Transverse colon (tissue), 4 donors: ENCODE measurements at regions not wholly inside any gene's neighbourhood (a gene's known extent, or its start where the extent isn't known, plus 50 kb on each side); places are given as distances from the start of the nearest gene placed in this dataset.

ENCODE experiments used
- DNase-seq: peaks from one replicate; pipeline ENCODE4 v3.0.0-alpha.2; 2019
- H3K27ac ChIP-seq, 4 donors: fragments of 200-600 bp; sonication (generic); 2 replicates each; pipeline ENCODE4 v1.5.1; 2016 to 2018; ENCODE audit warnings: inconsistent platforms in 4 of 4
- H3K27me3 ChIP-seq: fragments of 200-600 bp; sonication (generic); 2 replicates; pipeline ENCODE4 v1.5.1; 2017; ENCODE audit warnings: inconsistent platforms
- H3K36me3 ChIP-seq, 4 donors: fragments of 200-600 bp; sonication (generic); 2 replicates each; pipeline ENCODE4 v1.5.1; 2017 to 2019; ENCODE audit warnings: inconsistent platforms in 4 of 4
- H3K4me1 ChIP-seq, 4 donors: fragments of 200-600 bp; sonication (generic); 2 replicates each; pipeline ENCODE4 v1.5.1; 2017 to 2020; ENCODE audit warnings: inconsistent platforms in 4 of 4
- H3K4me3 ChIP-seq, 4 donors: fragments of 200-600 bp; sonication (generic); 1 replicate in 1 of 4; 2 replicates in 3 of 4; pipeline versions ENCODE4 v1.5.1 to v1.6.1; 2017 to 2019; ENCODE audit warnings: inconsistent platforms in 4 of 4
- H3K9me3 ChIP-seq, 2 donors: fragments of 200-600 bp; sonication (generic); 2 replicates each; pipeline ENCODE4 v1.5.1; 2017 to 2019; ENCODE audit warnings: inconsistent platforms in 2 of 2
- CTCF ChIP-seq, 5 experiments: fragments of 200-600 bp in 3 of 5; fragments of 450-650 bp in 2 of 5; sonication (generic) in 3 of 5; IDR thresholded peaks; 1 replicate in 2 of 5; 2 replicates in 3 of 5; pipeline ENCODE4 v1.5.1; 2016 to 2017; ENCODE audit warnings: antibody characterized with exemption in 5 of 5, inconsistent platforms in 3 of 5, mild to moderate bottlenecking in 2 of 5, moderate library complexity in 1 of 5
- EP300 ChIP-seq: sonication (generic); formaldehyde crosslinking; IDR thresholded peaks from one replicate; pipeline ENCODE4 v1.6.1; 2017; ENCODE audit warnings: antibody characterized with exemption, low read depth
- POLR2A ChIP-seq: fragments of 450-650 bp; IDR thresholded peaks from one replicate; pipeline ENCODE4 v1.6.1; 2016; ENCODE audit warnings: antibody characterized with exemption, mild to moderate bottlenecking, moderate library complexity
- POLR2AphosphoS5 ChIP-seq, 3 donors: sonication (generic); formaldehyde crosslinking; IDR thresholded peaks; one replicate each; pipeline ENCODE4 v1.6.1; 2016; ENCODE audit warnings: antibody characterized with exemption in 3 of 3
- WGBS, 2 donors: methylation state at CpG; one replicate each; pipeline ENCODE4 v1.1.5; 2018; ENCODE audit warnings: low coverage in 1 of 2; 5-methylcytosine and 5-hydroxymethylcytosine counted together
- in situ Hi-C, 4 donors: fragments of 200-750 bp; cut with MboI; loops; one replicate each; pipeline versions ENCODE4 v1.15.0 to v1.15.1; 2017; ENCODE audit warnings: low sequenced_read_pairs in 3 of 4, low pct_ligation_motif_present in 1 of 4, low pct_unique_long_range_greater_than_20kb in 1 of 4
- intact Hi-C: fragments of 100-400 bp; cut with DNase I; formaldehyde crosslinking; loops from one replicate; pipeline ENCODE4 v1.15.1; 2023; ENCODE audit warnings: low total_unique reads

GRCh38 chr2:183244300-183244844 is 120.1 kb downstream of the NUP35 start:
- Histone ChIP-seq H3K36me3 (no peaks in the 10 kb centered on the region), H3K4me1 (no peaks in the 10 kb centered on the region), H3K27me3 (no peaks in the 10 kb centered on the region), H3K9me3 (no peaks in the 10 kb centered on the region), H3K4me3 (no peak overlapping the region), H3K27ac (no peak overlapping the region)
- no peak for TF ChIP-seq EP300
- TF ChIP-seq POLR2AphosphoS5 (IDR thresholded peaks at IDR 0.05), result no peak
- TF ChIP-seq POLR2A, result no peak
- no peak for TF ChIP-seq CTCF (IDR thresholded peaks at IDR 0.05)
- in situ Hi-C loops (no loop called here), intact Hi-C loops (no loop called here)
- DNase-seq, result no peak
- WGBS, 2 donors, result 91 to 92% methylated on average over 2 of the region's 2 CpGs

- WGBS, 2 donors, result 7 to 15% methylated on average over 1 of the region's 1 CpG
- Histone ChIP-seq H3K9me3 (no peaks in the 10 kb centered on the region), H3K36me3 (no peaks in the 10 kb centered on the region), H3K4me3 (no peak overlapping the region), H3K4me1 (no peaks in the 10 kb centered on the region), H3K27ac (no peak overlapping the region), H3K27me3 (no peaks in the 10 kb centered on the region)
- intact Hi-C loops, result no loop called here
- no peak for DNase-seq
- in situ Hi-C loops, result no loop called here
- TF ChIP-seq POLR2A (no peak), CTCF (IDR thresholded peaks at IDR 0.05) (peak; percentile 31 to 48 (median 44))
Measured at GRCh38 chr2:183248866-183249567, 124.8 kb downstream of the NUP35 start.

- Histone ChIP-seq H3K9me3 (no peaks in the 10 kb centered on the region), H3K27me3 (no peaks in the 10 kb centered on the region), H3K4me1 (no peaks in the 10 kb centered on the region), H3K36me3 (no peaks in the 10 kb centered on the region), H3K27ac (no peak overlapping the region), H3K4me3 (no peak overlapping the region)
- no peak for TF ChIP-seq CTCF (IDR thresholded peaks at IDR 0.05)
- no peak for TF ChIP-seq EP300
- no peak for TF ChIP-seq POLR2A
- TF ChIP-seq POLR2AphosphoS5 (IDR thresholded peaks at IDR 0.05), result no peak
- in situ Hi-C loops (no loop called here), intact Hi-C loops (no loop called here)
- DNase-seq, result no peak
- 48 to 59% methylated on average over 3 of the region's 3 CpGs for WGBS, 2 donors
Measured at GRCh38 chr2:183250061-183250460, 125.8 kb downstream of the NUP35 start.

GRCh38 chr2:183250472-183250871 is 126.2 kb downstream of the NUP35 start:
- in situ Hi-C loops, result no loop called here

More at GRCh38 chr2:183250472-183250871, 126.2 kb downstream of the NUP35 start:
- no peaks in the 10 kb centered on the region for H3K9me3 ChIP-seq
- 89 to 91% methylated on average over 3 of the region's 3 CpGs for WGBS, 2 donors
- no peaks in the 10 kb centered on the region for H3K27me3 ChIP-seq
- no peak overlapping the region for H3K4me3 ChIP-seq
- no peak overlapping the region for H3K27ac ChIP-seq
- H3K36me3 ChIP-seq, result no peaks in the 10 kb centered on the region
- DNase-seq, result no peak
- no peak for TF ChIP-seq CTCF (IDR thresholded peaks at IDR 0.05)
- no peak for TF ChIP-seq POLR2A
- TF ChIP-seq EP300, result no peak
- no peak for TF ChIP-seq POLR2AphosphoS5 (IDR thresholded peaks at IDR 0.05)
- intact Hi-C loops, result no loop called here
- H3K4me1 ChIP-seq, result no peaks in the 10 kb centered on the region
